ENCODE measurements at regions not wholly inside any gene's neighbourhood (a gene's known extent, or its start where the extent isn't known, plus 50 kb on each side); places are given as distances from the start of the nearest gene placed in this dataset.
"Not testable (repeated sequence)": the region's sequence is repeated elsewhere in the genome, so short reads cannot be mapped to it uniquely, and the experiment has no call there.

- TF ChIP-seq HDGF (IDR thresholded peaks at IDR 0.05; ENCODE audit: borderline replicate concordance) = no peak
- no peak for TF ChIP-seq LEF1 (IDR thresholded peaks at IDR 0.05; ENCODE audit: borderline replicate concordance)
- TF ChIP-seq ARNT (IDR thresholded peaks at IDR 0.05) = no peak
- TF ChIP-seq ZNF384 (IDR thresholded peaks at IDR 0.05) = no peak
- TF ChIP-seq BHLHE40 (IDR thresholded peaks at IDR 0.05; ENCODE audit: borderline replicate concordance) = no peak
- TF ChIP-seq CTBP1 (IDR thresholded peaks at IDR 0.05; ENCODE audit: borderline replicate concordance) = no peak
- no peak for TF ChIP-seq SP1 (IDR thresholded peaks at IDR 0.05)
- no peak for TF ChIP-seq FOXA1 (IDR thresholded peaks at IDR 0.05)
- POLR2A ChIA-PET = no interaction called here
- CTCF ChIA-PET = no interaction called here
- DNase-seq (ENCODE audit: extremely low spot score) = no peak
Observed at GRCh38 chr7:125184801-125185200, 255.2 kb upstream of the POT1 start.

DNA sequence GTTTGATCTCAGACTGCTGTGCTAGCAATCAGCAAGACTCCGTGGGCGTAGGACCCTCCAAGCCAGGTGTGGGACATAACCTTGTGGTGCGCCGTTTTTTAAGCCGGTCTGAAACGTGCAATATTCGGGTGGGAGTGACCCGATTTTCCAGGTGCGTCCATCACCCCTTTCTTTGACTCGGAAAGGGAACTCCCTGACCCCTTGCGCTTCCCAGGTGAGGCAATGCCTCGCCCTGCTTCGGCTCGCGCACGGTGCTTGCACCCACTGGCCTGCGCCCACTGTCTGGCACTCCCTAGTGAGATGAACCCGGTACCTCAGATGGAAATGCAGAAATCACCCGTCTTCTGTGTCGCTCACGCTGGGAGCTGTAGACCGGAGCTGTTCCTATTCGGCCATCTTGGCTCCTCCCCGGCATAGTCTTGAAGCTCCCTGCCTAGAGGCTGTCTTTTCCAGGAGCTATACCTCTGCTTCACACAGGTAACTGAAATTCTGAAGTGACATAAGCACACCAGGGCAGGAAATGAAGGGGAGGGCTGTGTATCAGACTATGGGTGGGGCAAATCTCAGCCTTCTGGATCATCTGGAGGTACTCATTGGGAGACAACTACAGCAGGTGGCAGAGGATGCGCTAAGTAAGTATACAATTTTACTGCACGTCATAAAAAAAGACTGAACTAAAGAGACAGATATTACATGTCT lies 252.1 kb upstream of the POT1 start:
- DNase-seq (ENCODE audit: extremely low spot score) = peak; percentile 5
- CTCF ChIA-PET, POLR2A ChIA-PET: not testable (repeated sequence)

DNA sequence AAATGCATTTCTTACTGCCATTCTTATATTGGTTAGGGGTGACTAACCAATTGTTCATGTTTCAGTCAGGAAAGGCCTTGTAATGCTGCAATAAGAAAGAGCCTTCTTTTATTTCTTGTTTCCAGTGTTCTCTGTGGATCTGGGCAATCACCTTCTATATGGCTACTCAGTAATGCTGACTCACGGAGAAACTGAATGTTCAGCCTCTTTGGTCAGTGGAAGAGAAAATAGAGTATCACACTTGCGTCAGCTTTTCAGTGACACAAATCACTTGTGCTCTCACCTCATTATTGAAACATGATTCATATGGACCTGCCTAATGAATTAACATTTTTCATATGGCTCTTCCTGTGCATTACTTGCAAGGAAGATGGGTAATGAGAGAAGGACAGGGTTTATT lies 243.9 kb upstream of the POT1 start:
- ChIA-PET POLR2A (no interaction called here), CTCF (no interaction called here)
- TF ChIP-seq L3MBTL2 (conservative IDR thresholded peaks at IDR 0.05) (no peak), FOXK2 (IDR thresholded peaks at IDR 0.05) (no peak), BHLHE40 (IDR thresholded peaks at IDR 0.05; ENCODE audit: borderline replicate concordance) (no peak), PKNOX1 (IDR thresholded peaks at IDR 0.05) (no peak), NFRKB (IDR thresholded peaks at IDR 0.05) (no peak)
- no peak for DNase-seq (ENCODE audit: extremely low spot score)

GRCh38 chr7:125169088-125169487 lies 239.5 kb upstream of the POT1 start:
- DNase-seq (ENCODE audit: extremely low spot score) = no peak
- TF ChIP-seq HDGF (IDR thresholded peaks at IDR 0.05; ENCODE audit: borderline replicate concordance) (no peak), SP1 (IDR thresholded peaks at IDR 0.05) (no peak), L3MBTL2 (conservative IDR thresholded peaks at IDR 0.05) (no peak), PKNOX1 (IDR thresholded peaks at IDR 0.05) (no peak), FOXA1 (IDR thresholded peaks at IDR 0.05) (no peak), SUZ12 (IDR thresholded peaks at IDR 0.05) (no peak), FOXM1 (IDR thresholded peaks at IDR 0.05; ENCODE audit: borderline replicate concordance) (no peak), FOXK2 (IDR thresholded peaks at IDR 0.05) (no peak), BHLHE40 (IDR thresholded peaks at IDR 0.05; ENCODE audit: borderline replicate concordance) (no peak), ARNT (IDR thresholded peaks at IDR 0.05) (no peak), ZNF384 (IDR thresholded peaks at IDR 0.05) (no peak), NFRKB (IDR thresholded peaks at IDR 0.05) (no peak), LEF1 (IDR thresholded peaks at IDR 0.05; ENCODE audit: borderline replicate concordance) (no peak), CTBP1 (IDR thresholded peaks at IDR 0.05; ENCODE audit: borderline replicate concordance) (no peak)
- POLR2A ChIA-PET = no interaction called here
- CTCF ChIA-PET = no interaction called here

- POLR2A ChIA-PET = no interaction called here
- CTCF ChIA-PET = no interaction called here
- TF ChIP-seq ZNF384 (IDR thresholded peaks at IDR 0.05) (no peak), HDGF (IDR thresholded peaks at IDR 0.05; ENCODE audit: borderline replicate concordance) (no peak), FOXK2 (IDR thresholded peaks at IDR 0.05) (no peak), CTBP1 (IDR thresholded peaks at IDR 0.05; ENCODE audit: borderline replicate concordance) (no peak), LEF1 (IDR thresholded peaks at IDR 0.05; ENCODE audit: borderline replicate concordance) (no peak), FOXA1 (IDR thresholded peaks at IDR 0.05) (no peak), FOXM1 (IDR thresholded peaks at IDR 0.05; ENCODE audit: borderline replicate concordance) (no peak), BHLHE40 (IDR thresholded peaks at IDR 0.05; ENCODE audit: borderline replicate concordance) (no peak), L3MBTL2 (conservative IDR thresholded peaks at IDR 0.05) (no peak)
Observed at GRCh38 chr7:125154930-125155329, 225.3 kb upstream of the POT1 start.

DNA sequence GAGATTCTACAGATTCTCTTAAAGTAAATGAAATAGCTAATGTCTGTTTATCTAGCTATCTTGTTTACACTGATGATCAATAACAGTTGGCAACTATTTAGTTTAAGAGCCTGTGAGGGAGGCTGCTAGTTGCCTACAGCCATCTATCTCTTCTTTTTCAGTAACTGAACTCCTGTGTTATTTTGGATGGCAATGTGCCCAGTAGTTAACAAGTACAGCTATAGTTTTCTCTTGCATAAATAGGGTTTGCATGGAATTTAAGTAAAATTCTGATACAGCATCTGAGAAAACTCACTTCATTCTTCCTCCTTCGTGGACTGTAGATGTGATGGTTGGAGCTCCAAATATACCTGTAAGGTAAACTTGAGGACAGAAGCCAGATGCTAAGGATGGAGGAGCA lies 219.5 kb upstream of the POT1 start:
- ChIA-PET POLR2A (no interaction called here), CTCF (no interaction called here)
- TF ChIP-seq NFRKB (IDR thresholded peaks at IDR 0.05) (no peak), HDGF (IDR thresholded peaks at IDR 0.05; ENCODE audit: borderline replicate concordance) (no peak), ARNT (IDR thresholded peaks at IDR 0.05) (no peak), SUZ12 (IDR thresholded peaks at IDR 0.05) (no peak), FOXA1 (IDR thresholded peaks at IDR 0.05) (no peak)
- no peak for DNase-seq (ENCODE audit: extremely low spot score)

More at GRCh38 chr7:125154930-125155329, 225.3 kb upstream of the POT1 start:
- DNase-seq (ENCODE audit: extremely low spot score) = no peak

DNA sequence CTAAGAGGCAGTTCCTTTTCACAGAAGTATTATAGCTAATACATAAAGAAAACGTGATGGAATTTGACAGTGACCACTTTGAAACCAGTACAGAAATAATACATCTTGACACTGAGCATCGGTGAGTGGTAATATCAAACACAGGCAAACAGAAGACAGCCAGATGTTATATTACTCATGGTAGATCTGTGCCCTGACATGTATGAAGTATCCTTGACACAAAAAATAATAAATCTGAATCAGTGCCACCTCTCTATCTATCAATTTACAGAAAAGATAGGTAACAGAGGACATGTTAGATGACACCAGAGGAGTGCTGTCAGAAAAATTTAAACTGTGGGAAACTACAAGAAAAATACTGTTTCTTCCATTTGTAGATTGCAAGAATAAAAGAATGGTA lies 217.4 kb upstream of the POT1 start:
- no peak for DNase-seq (ENCODE audit: extremely low spot score)
- ChIA-PET POLR2A (no interaction called here), CTCF (no interaction called here)
- TF ChIP-seq ARNT (IDR thresholded peaks at IDR 0.05) = no peak
- no peak for TF ChIP-seq FOXK2 (IDR thresholded peaks at IDR 0.05)
- no peak for TF ChIP-seq BHLHE40 (IDR thresholded peaks at IDR 0.05; ENCODE audit: borderline replicate concordance)
- TF ChIP-seq HDGF (IDR thresholded peaks at IDR 0.05; ENCODE audit: borderline replicate concordance) = no peak
- TF ChIP-seq FOXM1 (IDR thresholded peaks at IDR 0.05; ENCODE audit: borderline replicate concordance) = no peak
- TF ChIP-seq PKNOX1 (IDR thresholded peaks at IDR 0.05) = no peak

All from HEK293T (cell line).